Fibroblast of mammary gland (primary cell): ENCODE measurements at regions not wholly inside any gene's neighbourhood (a gene's known extent, or its start where the extent isn't known, plus 50 kb on each side); places are given as distances from the start of the nearest gene placed in this dataset.

Experiments
- DNase-seq: peaks from one replicate; pipeline ENCODE4 v3.0.0-alpha.2; 2010; ENCODE audit warnings: low read depth
- H3K4me3 ChIP-seq: 2 replicates; pipeline ENCODE4 v1.5.1; 2011; ENCODE audit warnings: low read depth, mild to moderate bottlenecking, low read length, moderate library complexity; ENCODE audit not compliant: control insufficient read depth
- CTCF ChIP-seq: conservative IDR thresholded peaks from 2 replicates; pipeline ENCODE4 v1.5.1; 2011; ENCODE audit warnings: low read depth, low read length, inconsistent platforms; ENCODE audit not compliant: control insufficient read depth, insufficient read depth

- H3K4me3 ChIP-seq = no peak overlapping the region
- no peak for DNase-seq
- TF ChIP-seq CTCF = no peak
Measured at GRCh38 chr12:29863665-29864064, 79.9 kb upstream of the TMTC1 start.

- no peak for DNase-seq
- no peak for TF ChIP-seq CTCF
- H3K4me3 ChIP-seq = no peak overlapping the region
Measured at GRCh38 chr12:29858270-29858786, 74.6 kb upstream of the TMTC1 start.

DNA sequence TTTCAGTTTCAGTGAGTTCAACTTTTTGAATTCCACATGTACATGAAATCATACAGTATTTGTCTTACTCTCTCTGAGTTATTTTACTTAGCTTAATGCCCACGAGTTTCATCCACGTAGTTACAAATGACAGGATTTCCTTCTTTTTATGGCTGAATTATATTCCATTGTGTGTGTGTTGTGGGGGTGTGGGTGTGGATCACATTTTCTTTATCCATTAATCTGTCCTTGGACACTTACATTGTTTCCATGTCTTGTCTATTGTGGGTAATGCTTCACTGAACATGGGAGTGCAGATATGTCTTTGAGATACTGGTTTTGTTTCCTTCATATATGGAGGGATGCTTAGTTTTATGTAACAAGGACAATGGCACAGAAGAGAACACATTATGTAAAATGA lies 63.5 kb upstream of the TMTC1 start:
- DNase-seq = no peak
- no peak for TF ChIP-seq CTCF
- H3K4me3 ChIP-seq = no peak overlapping the region

GRCh38 chr12:29844667-29845066 lies 60.9 kb upstream of the TMTC1 start:
- peak; percentile 57 for DNase-seq
- H3K4me3 ChIP-seq = no peak overlapping the region
- TF ChIP-seq CTCF = peak; percentile 31

GRCh38 chr12:29843036-29843435 lies 59.3 kb upstream of the TMTC1 start:
- H3K4me3 ChIP-seq = no peak overlapping the region
- no peak for TF ChIP-seq CTCF
- no peak for DNase-seq

GRCh38 chr12:29838768-29839167 lies 55.0 kb upstream of the TMTC1 start:
- no peak overlapping the region for H3K4me3 ChIP-seq
- TF ChIP-seq CTCF = no peak
- no peak for DNase-seq
